K562 (cell line): ENCODE measurements at regions not wholly inside any gene's neighbourhood (a gene's known extent, or its start where the extent isn't known, plus 50 kb on each side); places are given as distances from the start of the nearest gene placed in this dataset.
A peak's percentile ranks its signal among the peaks of the same experiment; 100 is the strongest.

Source experiments
- ATAC-seq: fragments of 200-7000 bp; cut with Tn5 transposase; 3 replicates; pipeline ENCODE4 v1.9.1; 2020; ENCODE audit warnings: moderate library complexity
- BruUV-seq: library from RNA; stranded (reverse); fragments of 400-500 nt; replicated peaks from 2 replicates; lab custom pipeline; 2021; lab: Mats Ljungman, UMichigan
- CTCF ChIA-PET: fragments of 300-600 bp; formaldehyde crosslinking; extraction: SDS; loops from one replicate; lab custom pipeline; 2021; ENCODE audit warnings: low intra/inter-chr PET ratio; lab: Yijun Ruan, JAX
- POLR2A ChIA-PET: fragments of 300-600, 350-650 bp; sonication (Branson Sonifier 250); formaldehyde crosslinking; extraction: SDS; loops from one replicate; lab custom pipeline; 2021; ENCODE audit warnings: antibody characterized with exemption, inconsistent platforms; lab: Yijun Ruan, JAX
- DNase-seq, 4 experiments: peaks; one replicate each; pipeline versions ENCODE4 v3.0.0 to v3.0.0-alpha.2; 2011 to 2018; ENCODE audit warnings: low spot score in 3 of 4, mixed read lengths in 3 of 4; ENCODE audit errors: extremely low read depth in 1 of 4
- FAIRE-seq: peaks from 2 replicates; lab custom pipeline; 2011; peaks lifted over from hg19 to GRCh38; lab: Jason Lieb, UNC
- H2AFZ ChIP-seq: 2 replicates; pipeline ENCODE4 v1.6.0; 2011; ENCODE audit warnings: low read depth, low read length, control low read depth, inconsistent platforms
- H3K27ac ChIP-seq: fragments of 200-600 bp; 3 replicates; pipeline ENCODE4 v1.8.0; 2011; ENCODE audit warnings: low read depth, mild to moderate bottlenecking, control low read depth, inconsistent platforms, low read length, moderate library complexity, mixed read lengths; ENCODE audit errors: extremely low read depth
- H3K27me3 ChIP-seq, 2 experiments: fragments of 300-600 bp in 1 of 2; 2 replicates in 1 of 2; 3 replicates in 1 of 2; pipeline versions ENCODE4 v1.6.0 to v1.8.0; 2011; ENCODE audit warnings: inconsistent platforms in 2 of 2, low read length in 2 of 2, mild to moderate bottlenecking in 1 of 2, mixed read lengths in 1 of 2, moderate library complexity in 1 of 2; ENCODE audit not compliant: control insufficient read depth in 2 of 2, insufficient read depth in 2 of 2
- H3K36me3 ChIP-seq: fragments of 300-600 bp; 3 replicates; pipeline ENCODE4 v1.8.0; 2011; ENCODE audit warnings: mild to moderate bottlenecking, low read length, inconsistent platforms; ENCODE audit not compliant: control insufficient read depth, insufficient read depth
- H3K4me1 ChIP-seq, 2 experiments: fragments of 200-600 bp in 1 of 2; replicated peaks in 1 of 2; 2 replicates in 1 of 2; 3 replicates in 1 of 2; pipeline versions ENCODE4 v1.5.1 to v1.8.0; 2011; ENCODE audit warnings: inconsistent platforms in 2 of 2, low read length in 2 of 2, mild to moderate bottlenecking in 1 of 2, mixed read lengths in 1 of 2, moderate library complexity in 1 of 2; ENCODE audit not compliant: control insufficient read depth in 2 of 2, insufficient read depth in 2 of 2
- H3K4me2 ChIP-seq: 2 replicates; pipeline ENCODE4 v1.6.1; 2011; ENCODE audit warnings: low read length, control low read depth, inconsistent platforms, mixed read lengths; ENCODE audit not compliant: insufficient read depth
- H3K4me3 ChIP-seq: fragments of 200-600 bp; sonication (generic), shearing (Covaris generic); 2 replicates; pipeline ENCODE4 v1.5.1; 2016; ENCODE audit warnings: control low read depth, inconsistent platforms
- H3K79me2 ChIP-seq: fragments of 200-600 bp; 3 replicates; pipeline ENCODE4 v1.8.0; 2011; ENCODE audit warnings: low read length, inconsistent platforms; ENCODE audit not compliant: control insufficient read depth, insufficient read depth
- H3K9ac ChIP-seq, 2 experiments: 2 replicates each; pipeline versions ENCODE4 v1.6.0 to v1.6.1; 2011; ENCODE audit warnings: low read depth in 2 of 2, low read length in 2 of 2, control low read depth in 1 of 2, inconsistent platforms in 1 of 2, mild to moderate bottlenecking in 1 of 2, mixed read lengths in 1 of 2; ENCODE audit not compliant: insufficient read depth in 1 of 2
- H3K9me1 ChIP-seq: one replicate; pipeline ENCODE4 v1.6.0; 2011; ENCODE audit warnings: inconsistent platforms, mild to moderate bottlenecking, low read length, moderate library complexity; ENCODE audit not compliant: control insufficient read depth, insufficient read depth
- H3K9me3 ChIP-seq: replicated peaks from 2 replicates; pipeline ENCODE4 v1.5.1; 2011; ENCODE audit warnings: low read depth, low read length, inconsistent platforms; ENCODE audit not compliant: control insufficient read depth, insufficient read depth
- H4K20me1 ChIP-seq: replicated peaks from 2 replicates; pipeline ENCODE4 v1.6.1; 2011; ENCODE audit warnings: low read length, inconsistent platforms, mixed read lengths; ENCODE audit not compliant: control insufficient read depth, insufficient read depth
- CEBPB ChIP-seq: fragments of 450-650 bp; IDR thresholded peaks from 2 replicates; pipeline ENCODE4 v1.6.1; 2016; ENCODE audit warnings: missing genetic modification characterization, missing compliant biosample characterization
- CEBPG ChIP-seq, 3 experiments: fragments of 200-800 bp in 1 of 3; sonication (Bioruptor generic) in 1 of 3; sonication (generic) in 1 of 3; formaldehyde crosslinking in 1 of 3; IDR thresholded peaks in 2 of 3; conservative IDR thresholded peaks in 1 of 3; 2 replicates each; pipeline versions ENCODE4 v1.6.1 to v1.8.0; 2016 to 2022; ENCODE audit warnings: missing compliant biosample characterization in 2 of 3, missing genetic modification characterization in 2 of 3, mild to moderate bottlenecking in 1 of 3, missing genetic modification reagents in 1 of 3
- CHD1 ChIP-seq: fragments of 200-600 bp; sonication (generic); IDR thresholded peaks from one replicate; pipeline ENCODE4 v1.6.1; 2012; ENCODE audit warnings: mild to moderate bottlenecking, moderate library complexity, low read length, inconsistent platforms
- HMG20A ChIP-seq: fragments of 450-650 bp; formaldehyde crosslinking; conservative IDR thresholded peaks from 2 replicates; pipeline ENCODE4 v1.4.0; 2020; ENCODE audit warnings: mild to moderate bottlenecking, mixed read lengths
- LCOR ChIP-seq: sonication (generic); formaldehyde crosslinking; IDR thresholded peaks from 2 replicates; pipeline ENCODE4 v1.8.0; 2022; ENCODE audit warnings: mild to moderate bottlenecking, missing genetic modification reagents
- MBD1 ChIP-seq: fragments of 250-450 bp; sonication (Bioruptor Pico); IDR thresholded peaks from 2 replicates; pipeline ENCODE4 v1.8.0; 2022; ENCODE audit warnings: inconsistent platforms
- MCM7 ChIP-seq, 2 experiments: fragments of 450-650 bp; IDR thresholded peaks; 2 replicates each; pipeline ENCODE4 v1.6.1; 2016 to 2018
- YBX1 ChIP-seq: fragments of 450-650 bp; IDR thresholded peaks from 2 replicates; pipeline ENCODE4 v1.7.1; 2016; ENCODE audit warnings: mild to moderate bottlenecking
- ZNF175 ChIP-seq: fragments of 200-800 bp; sonication (Bioruptor generic); IDR thresholded peaks from 2 replicates; pipeline ENCODE4 v1.6.1; 2016; ENCODE audit warnings: low read depth, mild to moderate bottlenecking, missing genetic modification characterization, missing compliant biosample characterization
- ZNF408 ChIP-seq: fragments of 250-450 bp; sonication (Bioruptor Pico); IDR thresholded peaks from 2 replicates; pipeline ENCODE4 v1.4.0; 2020; ENCODE audit warnings: low read depth, mild to moderate bottlenecking, moderate library complexity
- ZNF511 ChIP-seq: sonication (generic); formaldehyde crosslinking; IDR thresholded peaks from 2 replicates; pipeline ENCODE4 v1.8.0; 2022; ENCODE audit warnings: mild to moderate bottlenecking, missing genetic modification reagents
- whole genome bisulfite sequencing: fragments of 100-300 bp; shearing (Covaris generic); methylation state at CpG from one replicate; pipeline ENCODE4 v1.1.6; 2016; ENCODE audit warnings: low coverage, mixed read lengths; ENCODE audit not compliant: insufficient coverage; ENCODE audit errors: missing lambda C conversion rate; 5-methylcytosine and 5-hydroxymethylcytosine counted together
- in situ Hi-C: fragments of 300-500 bp; cut with MboI; formaldehyde crosslinking; loops from 4 replicates; pipeline ENCODE4 v1.15.0; 2018; ENCODE audit warnings: inconsistent platforms, mixed read lengths
- intact Hi-C: fragments of 100-400 bp; cut with micrococcal nuclease; formaldehyde crosslinking; loops from 2 replicates; pipeline ENCODE4 v1.14.2; 2022

DNA sequence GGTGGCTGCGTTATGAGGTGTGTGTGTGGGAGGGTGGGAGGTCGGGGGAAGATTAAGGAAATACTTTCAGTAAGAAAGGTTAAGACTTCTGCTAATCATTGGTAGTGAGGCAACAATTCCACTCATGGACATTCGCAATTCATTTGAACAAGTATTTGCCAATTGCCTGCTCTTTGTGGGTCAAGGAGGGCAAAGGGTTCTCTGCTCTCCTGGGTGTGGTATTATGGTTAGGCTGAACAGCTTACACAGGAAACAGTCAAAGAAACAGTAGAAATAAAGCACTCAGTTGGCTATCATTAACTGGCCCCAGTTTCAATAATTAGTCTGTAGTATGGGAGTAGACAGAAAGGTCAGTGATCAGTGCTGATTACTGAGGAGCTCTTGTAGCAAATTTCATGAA lies 357.0 kb upstream of the FANCL start (continued):
- TF ChIP-seq ZNF511 (CRISPR knock-in tag) (no peak), LCOR (CRISPR knock-in tag) (no peak)

DNA sequence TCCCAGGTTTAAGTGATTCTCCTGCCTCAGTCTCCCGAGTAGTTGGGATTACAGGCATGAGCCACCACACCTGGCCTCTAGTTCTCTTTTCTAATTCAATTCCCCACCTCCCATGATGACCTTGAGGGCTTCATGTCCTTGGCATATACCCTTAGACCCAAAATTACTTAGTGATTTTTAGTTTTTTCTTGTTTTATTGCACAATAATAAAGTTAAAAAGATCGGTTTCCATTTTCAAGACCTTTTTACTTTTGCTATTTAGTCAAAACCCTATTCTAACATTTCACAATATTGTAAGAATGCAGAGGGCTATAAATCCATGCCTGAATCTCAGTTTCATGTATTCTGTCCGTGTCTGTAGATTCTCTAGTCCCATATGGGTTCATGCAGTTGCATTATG lies 354.6 kb upstream of the FANCL start:
- ATAC-seq (no peak), DNase-seq (no peak), FAIRE-seq (no peak)
- BruUV-seq, result no TSS peak
- Histone ChIP-seq H3K36me3 (no peaks in the 10 kb centered on the region), H3K9me3 (no peaks in the 10 kb centered on the region), H2AFZ (no peak overlapping the region), H4K20me1 (no peaks in the 10 kb centered on the region), H3K4me2 (no peak overlapping the region), H3K79me2 (no peaks in the 10 kb centered on the region), H3K9ac (no peak overlapping the region), H3K27ac (no peak overlapping the region), H3K4me3 (no peak overlapping the region), H3K4me1 (no peaks in the 10 kb centered on the region; a peak in 1 of 5 replicates), H3K27me3 (no peaks in the 10 kb centered on the region), H3K9me1 (no peaks in the 10 kb centered on the region)
- intact Hi-C loops (no loop called here), in situ Hi-C loops (no loop called here)
- POLR2A ChIA-PET, result interaction anchor here (0.7 kb wide), 1 partner anchor 788 kb away, joined by 3 read pairs; no protein-coding TSS in a partner anchor
- TF ChIP-seq MCM7 (IDR thresholded peaks at IDR 0.05), result no peak
- peak; percentile 73 for TF ChIP-seq CEBPB
- no peak for TF ChIP-seq ZNF175 (CRISPR knock-in tag)
- no peak for TF ChIP-seq ZNF408 (CRISPR knock-in tag)
- TF ChIP-seq YBX1, result no peak
- TF ChIP-seq CEBPG (CRISPR knock-in tag; IDR thresholded peaks at IDR 0.05), result no peak
- peak in 1 of 2 experiments; percentile 78; a peak in 2 of 4 replicates for TF ChIP-seq CEBPG (tag; conservative IDR thresholded peaks at IDR 0.05 in 1 of 2, IDR thresholded peaks at IDR 0.05 in 1 of 2)
- TF ChIP-seq MBD1 (CRISPR knock-in tag), result no peak
- no peak for TF ChIP-seq CHD1
- TF ChIP-seq HMG20A (CRISPR knock-in tag), result no peak
- WGBS, result 14% methylated on average over 3 of the region's 3 CpGs
- CTCF ChIA-PET, result no interaction called here
